Neural progenitor cell (in vitro differentiated cells): ENCODE measurements at regions not wholly inside any gene's neighbourhood (a gene's known extent, or its start where the extent isn't known, plus 50 kb on each side); places are given as distances from the start of the nearest gene placed in this dataset.

ENCODE experiments used
- DNase-seq: peaks from one replicate; pipeline ENCODE4 v3.0.0-alpha.2; 2016; ENCODE audit warnings: low spot score
- H2AFZ ChIP-seq: fragments of 200-600 bp; sonication (generic); replicated peaks from 2 replicates; pipeline ENCODE4 v1.6.1; 2016; ENCODE audit warnings: antibody characterized with exemption
- H3F3A ChIP-seq: fragments of 200-600 bp; sonication (generic); 2 replicates; pipeline ENCODE4 v1.6.1; 2016; ENCODE audit warnings: antibody characterized with exemption, low read depth
- H3K27ac ChIP-seq: fragments of 200-600 bp; sonication (generic); 2 replicates; pipeline ENCODE4 v1.5.1; 2016; ENCODE audit warnings: mild to moderate bottlenecking
- H3K27me3 ChIP-seq: fragments of 200-600 bp; sonication (generic); 2 replicates; pipeline ENCODE4 v1.6.1; 2016; ENCODE audit warnings: mild to moderate bottlenecking, moderate library complexity
- H3K36me3 ChIP-seq: fragments of 200-600 bp; sonication (generic); 2 replicates; pipeline ENCODE4 v1.5.1; 2016
- H3K4me1 ChIP-seq: fragments of 200-600 bp; sonication (generic); 2 replicates; pipeline ENCODE4 v1.6.1; 2016; ENCODE audit warnings: mixed run types
- H3K4me2 ChIP-seq: fragments of 200-600 bp; sonication (generic); 2 replicates; pipeline ENCODE4 v1.6.1; 2016
- H3K4me3 ChIP-seq: fragments of 200-600 bp; sonication (generic); 2 replicates; pipeline ENCODE4 v1.5.1; 2016
- H3K79me2 ChIP-seq: fragments of 200-600 bp; sonication (generic); 2 replicates; pipeline ENCODE4 v1.6.1; 2016; ENCODE audit warnings: low read depth
- H3K9ac ChIP-seq: fragments of 200-600 bp; sonication (generic); 2 replicates; pipeline ENCODE4 v1.6.1; 2016
- H3K9me3 ChIP-seq: fragments of 200-600 bp; sonication (generic); 2 replicates; pipeline ENCODE4 v1.5.1; 2016; ENCODE audit warnings: low read depth
- H4K20me1 ChIP-seq: fragments of 200-600 bp; sonication (generic); 2 replicates; pipeline ENCODE4 v1.6.1; 2016; ENCODE audit warnings: low read depth
- H3K27ac Mint-ChIP-seq: 3 replicates; pipeline ENCODE4 v1.8.0; 2021; ENCODE audit warnings: mixed read lengths
- H3K27me3 Mint-ChIP-seq: 2 replicates; pipeline ENCODE4 v1.8.0; 2022; ENCODE audit warnings: low read depth, mild to moderate bottlenecking, inconsistent platforms, moderate library complexity, mixed read lengths; ENCODE audit not compliant: insufficient read depth
- H3K36me3 Mint-ChIP-seq: 3 replicates; pipeline ENCODE4 v1.8.0; 2021; ENCODE audit warnings: mixed read lengths
- H3K4me1 Mint-ChIP-seq: 3 replicates; pipeline ENCODE4 v1.8.0; 2021; ENCODE audit warnings: mixed read lengths
- H3K4me3 Mint-ChIP-seq: 3 replicates; pipeline ENCODE4 v1.8.0; 2021; ENCODE audit warnings: mild to moderate bottlenecking, moderate library complexity, mixed read lengths
- H3K9me3 Mint-ChIP-seq: 3 replicates; pipeline ENCODE4 v1.8.0; 2020; ENCODE audit warnings: mixed read lengths
- CTCF ChIP-seq: fragments of 200-600 bp; sonication (generic); IDR thresholded peaks from 2 replicates; pipeline ENCODE4 v1.5.1; 2017; ENCODE audit warnings: antibody characterized with exemption, mild to moderate bottlenecking
- EZH2 ChIP-seq: fragments of 200-600 bp; sonication (generic); IDR thresholded peaks from 2 replicates; pipeline ENCODE4 v1.6.1; 2017; ENCODE audit warnings: antibody characterized with exemption, mild to moderate bottlenecking, moderate library complexity
- EZH2phosphoT487 ChIP-seq: fragments of 200-600 bp; sonication (generic); IDR thresholded peaks from 2 replicates; pipeline ENCODE4 v1.6.1; 2017; ENCODE audit warnings: antibody characterized with exemption

GRCh38 chr5:23007236-23007635 is 154.1 kb upstream of the CDH12 start:
- TF ChIP-seq EZH2, result no peak
- no peak for TF ChIP-seq CTCF
- no peak for TF ChIP-seq EZH2phosphoT487
- Mint-ChIP-seq H3K27me3 (no peaks in the 10 kb centered on the region), H3K4me1 (no peaks in the 10 kb centered on the region), H3K27ac (no peak overlapping the region), H3K9me3 (no peaks in the 10 kb centered on the region), H3K4me3 (no peak overlapping the region), H3K36me3 (no peaks in the 10 kb centered on the region)
- Histone ChIP-seq H4K20me1 (no peaks in the 10 kb centered on the region), H3K27me3 (no peaks in the 10 kb centered on the region), H3K4me2 (no peak overlapping the region), H3K79me2 (no peaks in the 10 kb centered on the region), H3K36me3 (no peaks in the 10 kb centered on the region), H3F3A (no peaks in the 10 kb centered on the region), H3K4me3 (no peak overlapping the region), H2AFZ (no peak overlapping the region), H3K9ac (no peak overlapping the region), H3K9me3 (no peaks in the 10 kb centered on the region), H3K4me1 (no peaks in the 10 kb centered on the region), H3K27ac (no peak overlapping the region)
- DNase-seq, result no peak

GRCh38 chr5:23001120-23001519 is 148.0 kb upstream of the CDH12 start:
- Mint-ChIP-seq H3K9me3 (no peaks in the 10 kb centered on the region), H3K36me3 (no peaks in the 10 kb centered on the region), H3K27ac (no peak overlapping the region), H3K4me1 (no peaks in the 10 kb centered on the region), H3K27me3 (no peaks in the 10 kb centered on the region), H3K4me3 (no peak overlapping the region)
- Histone ChIP-seq H3K27me3 (no peaks in the 10 kb centered on the region), H3K9me3 (no peaks in the 10 kb centered on the region), H3K4me1 (no peaks in the 10 kb centered on the region), H3K4me2 (no peak overlapping the region), H2AFZ (no peak overlapping the region), H3K36me3 (no peaks in the 10 kb centered on the region), H3K9ac (no peak overlapping the region), H3K4me3 (no peak overlapping the region), H3F3A (no peaks in the 10 kb centered on the region), H3K79me2 (no peaks in the 10 kb centered on the region), H4K20me1 (no peaks in the 10 kb centered on the region), H3K27ac (no peak overlapping the region)
- TF ChIP-seq CTCF (no peak), EZH2 (no peak), EZH2phosphoT487 (no peak)
- no peak for DNase-seq

- no peaks in the 10 kb centered on the region for H3K9me3 Mint-ChIP-seq
- no peak overlapping the region for H3K9ac ChIP-seq
- no peaks in the 10 kb centered on the region for H3K36me3 Mint-ChIP-seq
- H2AFZ ChIP-seq, result no peak overlapping the region
- TF ChIP-seq CTCF, result no peak
- DNase-seq, result no peak
- no peaks in the 10 kb centered on the region for H3K27me3 Mint-ChIP-seq
- no peak overlapping the region for H3K4me3 ChIP-seq
- no peaks in the 10 kb centered on the region for H4K20me1 ChIP-seq
- H3K36me3 ChIP-seq, result no peaks in the 10 kb centered on the region
- no peaks in the 10 kb centered on the region for H3K4me1 Mint-ChIP-seq
- H3K9me3 ChIP-seq, result no peaks in the 10 kb centered on the region
- no peaks in the 10 kb centered on the region for H3K4me1 ChIP-seq
- no peak overlapping the region for H3K27ac ChIP-seq
- no peak overlapping the region for H3K4me2 ChIP-seq
- no peaks in the 10 kb centered on the region for H3F3A ChIP-seq
- H3K27me3 ChIP-seq, result no peaks in the 10 kb centered on the region
- H3K27ac Mint-ChIP-seq, result no peak overlapping the region
- H3K4me3 Mint-ChIP-seq, result no peak overlapping the region
- no peaks in the 10 kb centered on the region for H3K79me2 ChIP-seq
These were observed 145.6 kb upstream of the CDH12 start for GRCh38 chr5:22998774-22999173.

GRCh38 chr5:22998362-22998761 is 145.2 kb upstream of the CDH12 start:
- Histone ChIP-seq H2AFZ (no peak overlapping the region), H4K20me1 (no peaks in the 10 kb centered on the region), H3K9ac (no peak overlapping the region), H3F3A (no peaks in the 10 kb centered on the region), H3K27me3 (no peaks in the 10 kb centered on the region), H3K4me1 (no peaks in the 10 kb centered on the region), H3K36me3 (no peaks in the 10 kb centered on the region), H3K4me2 (no peak overlapping the region), H3K9me3 (no peaks in the 10 kb centered on the region), H3K27ac (no peak overlapping the region), H3K4me3 (no peak overlapping the region), H3K79me2 (no peaks in the 10 kb centered on the region)
- Mint-ChIP-seq H3K27me3 (no peaks in the 10 kb centered on the region), H3K27ac (no peak overlapping the region), H3K4me3 (no peak overlapping the region), H3K9me3 (no peaks in the 10 kb centered on the region), H3K4me1 (no peaks in the 10 kb centered on the region), H3K36me3 (no peaks in the 10 kb centered on the region)
- no peak for DNase-seq
- no peak for TF ChIP-seq CTCF
- no peak for TF ChIP-seq EZH2phosphoT487
- TF ChIP-seq EZH2, result no peak
